ENCODE measurements at regions not wholly inside any gene's neighbourhood (a gene's known extent, or its start where the extent isn't known, plus 50 kb on each side); places are given as distances from the start of the nearest gene placed in this dataset.

- no peak for DNase-seq (ENCODE audit: low read depth)
- no peak for TF ChIP-seq CTCF (IDR thresholded peaks at IDR 0.05; ENCODE audit: insufficient read depth, low read depth, low read length, missing control alignments)
- no peak overlapping the region for H3K4me3 ChIP-seq (ENCODE audit: low read length)
Measured at GRCh38 chr1:94608852-94609530, 67.4 kb upstream of the F3 start.

- TF ChIP-seq CTCF (IDR thresholded peaks at IDR 0.05; ENCODE audit: insufficient read depth, low read depth, low read length, missing control alignments), result no peak
- no peak overlapping the region for H3K4me3 ChIP-seq (ENCODE audit: low read length)
- peak; percentile 35 for DNase-seq (ENCODE audit: low read depth)
Measured at GRCh38 chr1:94608142-94608851, 66.7 kb upstream of the F3 start.

GRCh38 chr1:94607398-94607797, 65.8 kb upstream of the F3 start:
- no peak for TF ChIP-seq CTCF (IDR thresholded peaks at IDR 0.05; ENCODE audit: insufficient read depth, low read depth, low read length, missing control alignments)
- peak; percentile 32 for DNase-seq (ENCODE audit: low read depth)
- H3K4me3 ChIP-seq (ENCODE audit: low read length), result no peak overlapping the region

- TF ChIP-seq CTCF (IDR thresholded peaks at IDR 0.05; ENCODE audit: insufficient read depth, low read depth, low read length, missing control alignments), result no peak
- H3K4me3 ChIP-seq (ENCODE audit: low read length), result no peak overlapping the region
- DNase-seq (ENCODE audit: low read depth), result no peak
Measured at GRCh38 chr1:94606471-94606870, 64.9 kb upstream of the F3 start.

- no peak overlapping the region for H3K4me3 ChIP-seq (ENCODE audit: low read length)
- no peak for TF ChIP-seq CTCF (IDR thresholded peaks at IDR 0.05; ENCODE audit: insufficient read depth, low read depth, low read length, missing control alignments)
- no peak for DNase-seq (ENCODE audit: low read depth)
Measured at GRCh38 chr1:94603663-94604062, 62.1 kb upstream of the F3 start.

GRCh38 chr1:94602802-94603625, 61.5 kb upstream of the F3 start:
- no peak overlapping the region for H3K4me3 ChIP-seq (ENCODE audit: low read length)
- no peak for TF ChIP-seq CTCF (IDR thresholded peaks at IDR 0.05; ENCODE audit: insufficient read depth, low read depth, low read length, missing control alignments)
- no peak for DNase-seq (ENCODE audit: low read depth)
